Left colon (tissue), 2 donors: ENCODE measurements at regions not wholly inside any gene's neighbourhood (a gene's known extent, or its start where the extent isn't known, plus 50 kb on each side); places are given as distances from the start of the nearest gene placed in this dataset.

ENCODE experiments used
- ATAC-seq: fragments of 200-7000 bp; cut with Tn5 transposase; one replicate; pipeline ENCODE4 v1.9.1; 2020; ENCODE audit warnings: mild to moderate bottlenecking, moderate library complexity
- DNase-seq, 2 donors: peaks; one replicate each; pipeline ENCODE4 v3.0.0-alpha.2; 2020
- intact Hi-C, 2 donors: fragments of 100-400 bp; cut with DNase I in 1 of 2; cut with micrococcal nuclease in 1 of 2; formaldehyde crosslinking; loops; one replicate each; pipeline versions ENCODE4 v1.11.2 to v1.14.0; 2022; cut with DNase I, micrococcal nuclease
- donor health status: DM: no; HTN: no; CAD: no.
- donor health status: DM: yes; HTN: yes; CAD: no.

DNA sequence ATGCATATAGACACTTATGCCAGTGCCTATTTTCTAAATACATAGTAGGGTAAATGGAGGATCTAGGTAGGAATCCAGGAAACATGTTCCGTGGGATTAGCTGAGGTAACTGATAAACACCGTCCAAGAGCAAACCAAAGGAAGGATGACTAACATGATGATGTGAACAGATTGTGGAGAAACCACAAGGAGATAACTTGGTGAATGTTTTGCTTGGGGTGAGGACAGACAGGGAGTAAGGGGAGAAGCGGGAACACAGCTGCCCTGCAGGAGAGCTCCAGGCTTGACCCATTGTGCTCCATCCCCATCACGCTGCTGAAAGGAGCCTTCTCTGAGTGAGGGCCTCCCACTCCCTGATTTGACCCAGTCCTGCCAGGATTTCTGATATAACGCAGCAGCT lies 87.0 kb upstream of the ZC3H11B start:
- ATAC-seq = no peak
- intact Hi-C loops = no loop called here
- DNase-seq = no peak

DNA sequence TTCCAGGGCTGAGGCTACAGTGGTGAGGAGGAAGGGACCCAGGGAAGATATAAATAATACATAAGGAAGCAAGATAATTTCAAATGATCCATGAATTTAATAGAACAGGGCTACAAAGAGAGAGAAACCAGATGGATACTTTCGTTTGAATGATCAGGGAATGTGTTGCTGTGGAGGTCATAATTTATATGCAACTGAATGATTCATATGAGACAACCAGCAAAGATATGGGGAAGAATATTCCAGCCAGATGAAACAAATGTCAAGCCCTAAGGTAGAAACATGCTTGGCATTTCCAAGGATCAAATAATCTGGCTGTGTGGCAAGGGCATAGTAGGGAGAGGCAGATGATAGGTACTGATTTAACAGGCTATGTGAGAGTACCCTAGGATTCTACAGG lies 84.8 kb upstream of the ZC3H11B start:
- intact Hi-C loops = no loop called here
- DNase-seq (no peak), ATAC-seq (no peak)

DNA sequence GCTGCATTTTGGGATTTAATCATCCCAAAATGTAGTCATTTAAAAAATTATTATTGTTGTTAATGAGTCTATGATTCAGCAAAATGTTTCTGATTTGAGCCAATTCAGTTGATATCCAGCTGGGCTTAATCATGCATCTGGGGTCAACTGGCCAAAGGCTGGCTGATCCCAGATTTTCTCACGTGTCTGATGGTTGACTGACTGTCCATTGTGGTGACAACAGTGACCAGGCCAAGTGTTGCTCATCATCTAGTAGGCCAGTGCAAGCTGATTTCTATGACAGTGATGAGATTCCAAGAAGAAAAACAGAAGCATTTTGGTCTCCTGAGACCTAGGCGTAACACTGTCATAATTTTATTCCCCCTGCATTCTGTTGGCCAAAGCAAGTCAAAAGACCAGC lies 80.1 kb upstream of the ZC3H11B start:
- intact Hi-C loops = no loop called here
- no peak for DNase-seq

DNA sequence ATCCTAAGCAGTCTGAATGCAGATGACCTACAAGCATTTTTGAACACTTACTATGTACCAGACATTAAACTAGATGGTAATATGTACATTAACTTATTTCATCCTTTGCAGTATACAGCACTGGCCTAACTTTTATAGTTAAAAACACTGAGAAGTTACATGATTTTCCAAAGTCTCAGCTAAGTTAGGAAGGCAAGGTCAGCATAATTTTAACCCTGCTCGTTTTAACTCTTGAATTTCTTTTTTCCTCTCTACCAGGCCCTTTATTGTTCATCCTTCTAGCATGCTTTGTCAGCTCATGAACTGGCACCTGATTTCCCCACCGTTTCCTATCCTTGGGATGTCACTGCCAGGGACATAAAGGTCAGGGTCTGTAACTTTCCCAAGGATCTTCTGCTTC lies 76.9 kb upstream of the ZC3H11B start:
- DNase-seq (no peak), ATAC-seq (no peak)
- intact Hi-C loops = no loop called here

More for the DNA sequence above, 80.1 kb upstream of the ZC3H11B start:
- ATAC-seq = no peak

DNA sequence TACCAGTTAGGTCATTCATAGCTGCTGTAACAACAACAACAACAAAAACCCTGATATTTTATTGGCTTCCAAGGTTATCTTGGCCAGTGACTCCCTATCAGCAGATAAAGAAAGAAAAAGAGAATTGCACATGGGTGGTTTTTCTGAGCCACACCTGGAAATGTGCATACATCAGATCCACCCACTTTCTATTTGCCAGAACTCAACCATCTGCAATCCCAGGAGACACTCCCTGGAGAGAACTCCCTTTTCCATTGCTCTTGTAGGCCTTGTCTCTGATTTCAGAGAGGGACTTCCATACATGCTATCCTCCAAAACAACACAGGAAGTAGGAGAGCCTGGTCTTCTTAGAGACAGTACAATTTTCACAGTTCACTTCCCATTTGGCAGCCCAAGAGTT lies 74.9 kb upstream of the ZC3H11B start:
- ATAC-seq (no peak), DNase-seq (no peak)
- intact Hi-C loops = no loop called here

DNA sequence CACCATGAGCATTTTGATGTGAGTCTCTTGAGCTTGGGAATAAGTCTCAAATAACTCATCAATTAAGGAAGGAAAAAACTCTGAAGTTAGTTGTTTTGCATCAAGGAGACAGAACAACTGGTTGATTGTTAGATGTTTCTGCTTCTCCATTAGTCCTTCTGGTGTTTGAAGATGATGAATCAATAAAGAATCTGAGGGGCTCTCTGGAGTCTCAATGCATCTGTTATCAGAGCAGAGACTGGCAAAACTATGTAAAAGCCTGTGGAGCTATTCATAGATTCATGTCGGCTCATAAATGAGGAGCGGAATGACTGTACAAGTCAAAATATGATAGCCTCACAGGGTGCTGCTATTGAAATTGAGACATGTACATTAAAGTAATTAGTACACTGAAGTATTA lies 73.3 kb upstream of the ZC3H11B start:
- intact Hi-C loops = no loop called here
- ATAC-seq (no peak), DNase-seq (no peak)

DNA sequence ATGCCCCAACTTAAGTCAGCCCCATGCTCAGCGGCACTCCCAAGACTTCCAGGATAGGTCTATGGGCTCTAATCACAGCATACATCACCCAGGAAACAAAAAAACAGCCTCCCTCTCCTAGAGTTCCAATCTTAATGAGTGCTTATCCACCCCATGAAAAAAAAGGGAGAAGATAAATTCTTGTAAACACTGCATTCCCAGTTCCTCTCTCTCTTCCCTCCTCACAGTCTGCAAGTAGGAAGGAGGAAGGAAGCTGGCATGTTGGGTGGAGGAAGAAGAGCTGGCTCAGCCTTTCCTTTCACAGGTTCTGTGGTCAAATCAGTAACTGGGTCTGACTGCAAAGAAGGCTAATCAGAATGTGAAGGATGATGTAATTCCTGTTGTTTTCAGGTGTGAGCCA lies 69.9 kb upstream of the ZC3H11B start:
- ATAC-seq (no peak), DNase-seq (no peak)
- intact Hi-C loops = no loop called here

DNA sequence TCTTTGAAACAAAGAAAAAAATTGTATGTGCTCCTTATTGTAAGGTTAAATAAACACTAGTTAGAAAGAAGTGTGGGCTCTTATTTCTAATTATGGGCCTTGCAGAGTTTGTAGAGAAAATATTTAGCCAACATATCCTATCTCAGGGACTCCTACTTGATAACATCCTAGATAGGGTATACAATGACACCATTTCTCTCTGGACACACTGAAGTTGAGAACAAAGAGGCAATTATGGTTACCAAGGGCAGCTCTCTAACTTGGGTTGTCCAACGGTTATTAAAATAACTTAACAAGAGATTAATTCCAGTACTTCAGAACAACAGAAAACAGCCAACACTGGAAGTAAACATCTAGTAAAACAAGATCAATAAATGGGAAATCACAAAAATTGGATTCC lies 69.0 kb upstream of the ZC3H11B start:
- DNase-seq (no peak), ATAC-seq (no peak)
- intact Hi-C loops = no loop called here

DNA sequence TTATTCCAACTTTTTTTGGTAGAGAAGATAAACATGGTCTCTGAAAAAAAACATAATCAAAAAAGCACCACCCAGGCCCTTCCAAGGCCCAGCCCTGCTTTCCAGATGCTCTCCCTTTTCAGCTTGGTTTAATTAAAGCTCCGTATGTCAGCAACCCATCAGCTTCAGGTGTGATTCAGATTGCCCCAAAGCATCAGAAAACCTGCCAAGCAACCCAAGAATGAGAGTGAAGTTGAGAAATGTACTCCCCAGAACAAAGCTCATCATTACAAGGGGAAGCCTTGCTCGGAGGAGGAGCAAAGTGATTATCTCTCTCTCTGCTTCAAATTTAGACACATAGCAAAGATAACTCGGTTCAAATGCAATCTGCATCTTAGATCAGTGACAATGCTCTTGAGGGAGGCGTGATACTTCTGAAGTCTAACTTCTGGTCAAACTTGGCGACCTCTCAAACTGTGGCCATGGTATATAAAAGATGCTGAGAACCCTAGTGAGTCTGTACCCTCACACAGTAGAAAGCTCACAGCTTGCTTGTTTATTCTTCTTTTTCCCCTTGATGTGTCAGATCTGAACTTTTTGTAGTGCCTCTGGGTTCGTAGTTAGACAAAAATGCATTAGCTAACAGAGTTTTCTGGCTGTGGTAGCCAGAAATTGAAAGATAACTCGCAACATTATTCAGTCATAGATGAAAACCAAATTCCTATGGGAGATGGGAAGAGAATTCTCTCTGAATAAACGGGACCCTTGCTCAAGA lies 63.3 kb upstream of the ZC3H11B start:
- intact Hi-C loops = no loop called here
- DNase-seq (no peak), ATAC-seq (no peak)

DNA sequence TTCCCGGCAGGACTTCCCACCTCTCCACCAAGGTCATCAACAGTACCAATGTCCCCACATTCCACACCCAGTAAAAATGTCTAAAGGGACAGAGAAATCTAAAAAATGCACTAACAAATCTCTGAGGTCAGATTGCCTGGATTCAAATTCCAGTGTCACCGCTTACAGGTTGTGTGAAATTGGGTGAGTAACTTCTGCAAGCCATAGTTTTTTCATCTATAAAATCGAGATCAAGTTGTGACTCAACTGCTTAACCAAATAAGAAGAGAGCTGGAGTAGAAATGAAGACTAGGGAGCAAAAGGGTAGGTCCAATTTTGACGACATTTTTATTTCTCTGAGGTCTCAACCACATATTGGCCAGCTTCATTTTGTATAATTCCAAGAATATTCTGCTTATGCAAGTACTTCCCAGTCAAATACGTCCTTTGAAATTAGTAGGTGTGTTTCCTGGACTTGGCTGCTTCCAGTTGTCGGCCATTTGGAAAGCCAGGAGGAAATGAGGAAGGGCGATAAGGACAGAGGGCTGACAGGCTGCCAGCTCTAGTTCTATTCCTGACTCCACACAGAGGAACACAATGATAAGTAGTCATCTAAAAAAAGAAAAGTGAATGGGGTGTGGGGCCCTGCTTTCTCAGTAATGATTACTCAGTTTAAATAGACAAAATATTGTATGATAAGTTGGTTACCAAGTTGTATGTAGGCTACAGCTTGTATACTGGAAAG lies 57.7 kb upstream of the ZC3H11B start:
- ATAC-seq (no peak), DNase-seq (no peak)
- intact Hi-C loops = no loop called here

DNA sequence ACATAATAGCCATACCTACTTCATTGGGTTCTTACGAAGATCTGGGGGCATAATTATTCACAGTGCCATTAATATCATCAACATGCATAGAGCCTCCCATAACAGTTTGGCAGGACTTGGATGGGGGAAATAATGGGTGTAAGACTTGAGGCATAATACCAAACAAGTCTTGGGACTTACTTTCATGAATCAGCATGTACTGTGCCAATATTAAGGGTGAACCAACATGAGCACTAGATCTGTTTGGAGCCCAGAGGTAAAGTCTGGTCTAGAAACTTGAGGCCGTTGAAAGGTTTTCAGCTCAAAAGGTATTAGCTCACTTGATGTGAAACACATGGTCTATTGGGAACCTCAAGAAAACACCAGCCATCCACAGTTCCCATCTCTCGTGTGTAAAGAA lies 56.7 kb upstream of the ZC3H11B start:
- intact Hi-C loops = loop anchor here in 1 of 2 donors (10.0 kb wide), 1 partner anchor 1325 kb away; the partner anchor contains the start of gene TGFB2
- no peak for ATAC-seq
- DNase-seq = no peak

DNA sequence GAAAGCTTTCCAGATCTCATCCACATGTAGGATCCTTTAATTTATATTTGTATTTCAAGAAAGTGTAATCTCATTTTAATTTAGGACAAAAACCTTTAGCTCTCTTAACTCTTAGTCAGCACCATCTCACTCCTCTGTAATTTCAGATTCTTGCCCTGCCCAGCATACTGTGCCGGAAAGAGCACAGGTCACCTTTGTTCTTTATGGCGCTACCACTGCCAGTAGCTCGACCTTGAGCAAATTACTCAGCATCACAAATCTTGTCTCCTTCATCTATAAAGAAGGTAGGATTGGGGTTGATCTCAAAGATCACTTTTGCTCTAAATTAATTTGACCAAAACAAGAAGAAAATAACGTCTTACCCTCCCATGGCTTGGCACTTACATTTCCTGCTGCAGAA lies 56.1 kb upstream of the ZC3H11B start:
- intact Hi-C loops = loop anchor here in 1 of 2 donors (10.0 kb wide), 1 partner anchor 1324 kb away; the partner anchor contains the start of gene TGFB2
- DNase-seq = no peak
- no peak for ATAC-seq

DNA sequence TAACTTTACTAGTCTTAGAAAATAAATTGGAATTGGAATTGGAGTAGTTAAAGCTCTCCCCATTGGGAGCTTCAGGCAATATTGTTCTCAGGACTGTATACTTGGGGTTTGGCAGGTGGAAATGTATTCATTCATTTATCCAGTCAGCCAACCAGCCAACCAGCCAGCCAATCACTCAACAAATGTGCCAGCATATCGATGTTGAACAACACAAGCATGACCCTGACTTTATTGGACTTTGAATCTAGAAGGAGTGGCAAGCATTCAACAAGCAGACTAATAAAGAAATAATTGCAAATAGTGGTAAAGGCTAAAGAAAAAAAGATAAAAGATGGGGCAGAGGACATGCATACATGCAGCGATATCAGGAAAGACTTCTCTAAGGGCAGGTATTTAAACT lies 55.5 kb upstream of the ZC3H11B start:
- ATAC-seq (no peak), DNase-seq (no peak)
- intact Hi-C loops = loop anchor here in 1 of 2 donors (10.0 kb wide), 1 partner anchor 1324 kb away; the partner anchor contains the start of gene TGFB2

DNA sequence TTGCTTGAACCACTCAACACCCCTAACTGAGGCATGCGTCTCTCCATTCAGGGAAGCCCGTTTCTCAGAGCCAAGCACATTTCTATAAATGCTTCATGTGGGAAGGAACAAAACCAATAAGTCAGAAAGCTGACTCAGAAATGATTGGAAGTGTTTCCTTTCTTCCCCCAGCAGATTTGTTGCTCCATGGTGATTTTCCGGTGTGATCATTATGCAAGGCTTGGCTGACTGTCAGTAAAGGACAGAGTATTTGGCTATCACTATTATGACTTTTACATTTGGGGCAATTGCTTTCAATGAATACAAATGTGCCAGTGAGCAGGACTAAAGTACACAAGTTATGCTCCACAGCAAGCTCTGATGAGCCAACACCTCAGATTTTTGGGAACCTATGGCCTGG lies 53.3 kb upstream of the ZC3H11B start:
- DNase-seq (no peak), ATAC-seq (no peak)
- intact Hi-C loops = loop anchor here in 1 of 2 donors (10.0 kb wide), 1 partner anchor 1321 kb away; the partner anchor contains the start of gene TGFB2

DNA sequence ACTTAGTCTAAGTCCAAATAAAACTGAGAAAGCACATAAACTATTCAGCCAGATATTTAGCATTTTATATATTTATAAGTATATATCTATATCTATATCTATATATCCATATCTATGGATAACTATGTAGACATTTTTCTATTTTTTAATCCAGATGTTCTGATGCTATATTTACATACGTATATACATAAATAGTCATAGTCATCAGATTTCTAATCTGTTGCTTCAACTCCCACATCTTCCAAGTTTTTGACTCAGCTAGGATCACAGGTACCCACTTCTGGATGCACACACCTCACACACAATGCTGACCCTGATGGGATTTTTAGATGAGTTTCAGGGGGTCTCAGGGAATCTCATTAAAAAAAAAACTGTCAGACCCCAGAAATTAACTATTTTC lies 52.2 kb upstream of the ZC3H11B start:
- ATAC-seq = no peak
- DNase-seq = no peak
- intact Hi-C loops = loop anchor here in 1 of 2 donors (10.0 kb wide), 1 partner anchor 1320 kb away; the partner anchor contains the start of gene TGFB2

DNA sequence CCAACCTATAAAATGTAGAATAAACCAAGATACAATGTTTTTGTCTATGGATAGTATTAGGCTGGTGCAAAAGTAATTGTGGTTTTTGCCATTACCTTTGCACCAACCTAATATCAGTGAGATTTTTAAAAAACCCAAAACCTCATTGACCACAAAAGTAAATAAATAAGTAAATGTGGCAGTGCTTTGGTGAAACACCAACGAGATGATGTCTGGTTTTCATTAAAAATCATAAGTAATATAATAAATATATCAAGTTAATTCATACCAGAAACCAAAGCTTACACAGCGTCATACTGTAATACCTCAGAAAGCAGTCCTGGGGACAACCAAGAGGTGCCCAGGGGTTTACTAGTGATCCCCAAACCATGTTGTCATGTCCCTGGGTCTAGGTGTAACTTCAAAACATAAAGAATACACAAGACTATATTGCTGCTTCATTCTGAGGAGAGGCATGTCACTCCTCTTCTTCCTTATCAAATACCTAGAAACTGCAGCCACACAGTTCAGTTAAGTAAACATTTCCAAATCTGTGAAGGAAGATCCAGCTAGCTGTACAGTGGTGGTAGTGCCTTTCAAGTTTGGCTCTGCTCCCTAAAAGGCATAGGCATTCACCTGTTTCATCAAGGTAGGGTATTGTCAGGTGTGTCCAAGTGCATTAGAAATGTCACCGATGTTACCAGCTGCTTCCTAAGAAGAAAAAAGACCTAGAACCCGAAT lies 51.6 kb upstream of the ZC3H11B start:
- ATAC-seq (no peak), DNase-seq (no peak)
- intact Hi-C loops = loop anchor here in 1 of 2 donors (10.0 kb wide), 1 partner anchor 1320 kb away; the partner anchor contains the start of gene TGFB2
